ENCODE measurements at regions not wholly inside any gene's neighbourhood (a gene's known extent, or its start where the extent isn't known, plus 50 kb on each side); places are given as distances from the start of the nearest gene placed in this dataset.

DNA sequence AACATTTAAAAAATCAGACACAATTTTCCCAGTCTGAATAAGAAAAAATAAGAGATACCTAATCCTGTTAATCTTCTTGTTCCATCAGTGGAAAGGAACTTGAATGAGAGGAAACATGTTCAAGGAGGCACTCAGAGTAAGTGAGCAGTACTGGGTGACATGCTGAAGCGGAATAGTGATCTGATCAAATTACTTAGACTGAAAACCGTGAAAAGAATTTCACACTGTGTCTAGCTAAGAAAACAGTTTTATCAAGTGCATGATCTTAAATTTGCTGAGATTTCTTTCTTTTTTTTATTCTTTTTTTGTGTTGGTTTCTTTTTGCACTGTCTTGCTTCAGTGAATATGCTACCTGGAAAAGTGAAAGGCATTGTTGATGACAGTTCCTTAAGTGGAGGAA lies 249.5 kb upstream of the SLC10A2 start:
- TF ChIP-seq, protein P1, sequence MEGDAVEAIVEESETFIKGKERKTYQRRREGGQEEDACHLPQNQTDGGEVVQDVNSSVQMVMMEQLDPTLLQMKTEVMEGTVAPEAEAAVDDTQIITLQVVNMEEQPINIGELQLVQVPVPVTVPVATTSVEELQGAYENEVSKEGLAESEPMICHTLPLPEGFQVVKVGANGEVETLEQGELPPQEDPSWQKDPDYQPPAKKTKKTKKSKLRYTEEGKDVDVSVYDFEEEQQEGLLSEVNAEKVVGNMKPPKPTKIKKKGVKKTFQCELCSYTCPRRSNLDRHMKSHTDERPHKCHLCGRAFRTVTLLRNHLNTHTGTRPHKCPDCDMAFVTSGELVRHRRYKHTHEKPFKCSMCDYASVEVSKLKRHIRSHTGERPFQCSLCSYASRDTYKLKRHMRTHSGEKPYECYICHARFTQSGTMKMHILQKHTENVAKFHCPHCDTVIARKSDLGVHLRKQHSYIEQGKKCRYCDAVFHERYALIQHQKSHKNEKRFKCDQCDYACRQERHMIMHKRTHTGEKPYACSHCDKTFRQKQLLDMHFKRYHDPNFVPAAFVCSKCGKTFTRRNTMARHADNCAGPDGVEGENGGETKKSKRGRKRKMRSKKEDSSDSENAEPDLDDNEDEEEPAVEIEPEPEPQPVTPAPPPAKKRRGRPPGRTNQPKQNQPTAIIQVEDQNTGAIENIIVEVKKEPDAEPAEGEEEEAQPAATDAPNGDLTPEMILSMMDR (conservative IDR thresholded peaks at IDR 0.05 in 1 of 2, IDR thresholded peaks at IDR 0.05 in 1 of 2; ENCODE audit: low read depth in 1 of 2, low read length in 2 of 2) = no peak
- no peak for TF ChIP-seq EZH2 (IDR thresholded peaks at IDR 0.05; ENCODE audit: low read length, missing control alignments)
